K562 (cell line): ENCODE measurements at regions not wholly inside any gene's neighbourhood (a gene's known extent, or its start where the extent isn't known, plus 50 kb on each side); places are given as distances from the start of the nearest gene placed in this dataset.

ENCODE experiments used
- ATAC-seq: fragments of 200-7000 bp; cut with Tn5 transposase; 3 replicates; pipeline ENCODE4 v1.9.1; 2020; ENCODE audit warnings: moderate library complexity
- BruUV-seq: library from RNA; stranded (reverse); fragments of 400-500 nt; replicated peaks from 2 replicates; lab custom pipeline; 2021; lab: Mats Ljungman, UMichigan
- CTCF ChIA-PET: fragments of 300-600 bp; formaldehyde crosslinking; extraction: SDS; loops from one replicate; lab custom pipeline; 2021; ENCODE audit warnings: low intra/inter-chr PET ratio; lab: Yijun Ruan, JAX
- POLR2A ChIA-PET: fragments of 300-600, 350-650 bp; sonication (Branson Sonifier 250); formaldehyde crosslinking; extraction: SDS; loops from one replicate; lab custom pipeline; 2021; ENCODE audit warnings: antibody characterized with exemption, inconsistent platforms; lab: Yijun Ruan, JAX
- DNase-seq, 4 experiments: peaks; one replicate each; pipeline versions ENCODE4 v3.0.0 to v3.0.0-alpha.2; 2011 to 2018; ENCODE audit warnings: low spot score in 3 of 4, mixed read lengths in 3 of 4; ENCODE audit errors: extremely low read depth in 1 of 4
- FAIRE-seq: peaks from 2 replicates; lab custom pipeline; 2011; peaks lifted over from hg19 to GRCh38; lab: Jason Lieb, UNC
- H2AFZ ChIP-seq: 2 replicates; pipeline ENCODE4 v1.6.0; 2011; ENCODE audit warnings: low read depth, low read length, control low read depth, inconsistent platforms
- H3K27ac ChIP-seq: fragments of 200-600 bp; 3 replicates; pipeline ENCODE4 v1.8.0; 2011; ENCODE audit warnings: low read depth, mild to moderate bottlenecking, control low read depth, inconsistent platforms, low read length, moderate library complexity, mixed read lengths; ENCODE audit errors: extremely low read depth
- H3K27me3 ChIP-seq, 2 experiments: fragments of 300-600 bp in 1 of 2; 2 replicates in 1 of 2; 3 replicates in 1 of 2; pipeline versions ENCODE4 v1.6.0 to v1.8.0; 2011; ENCODE audit warnings: inconsistent platforms in 2 of 2, low read length in 2 of 2, mild to moderate bottlenecking in 1 of 2, mixed read lengths in 1 of 2, moderate library complexity in 1 of 2; ENCODE audit not compliant: control insufficient read depth in 2 of 2, insufficient read depth in 2 of 2
- H3K36me3 ChIP-seq: fragments of 300-600 bp; 3 replicates; pipeline ENCODE4 v1.8.0; 2011; ENCODE audit warnings: mild to moderate bottlenecking, low read length, inconsistent platforms; ENCODE audit not compliant: control insufficient read depth, insufficient read depth
- H3K4me1 ChIP-seq, 2 experiments: fragments of 200-600 bp in 1 of 2; replicated peaks in 1 of 2; 2 replicates in 1 of 2; 3 replicates in 1 of 2; pipeline versions ENCODE4 v1.5.1 to v1.8.0; 2011; ENCODE audit warnings: inconsistent platforms in 2 of 2, low read length in 2 of 2, mild to moderate bottlenecking in 1 of 2, mixed read lengths in 1 of 2, moderate library complexity in 1 of 2; ENCODE audit not compliant: control insufficient read depth in 2 of 2, insufficient read depth in 2 of 2
- H3K4me2 ChIP-seq: 2 replicates; pipeline ENCODE4 v1.6.1; 2011; ENCODE audit warnings: low read length, control low read depth, inconsistent platforms, mixed read lengths; ENCODE audit not compliant: insufficient read depth
- H3K4me3 ChIP-seq: fragments of 200-600 bp; sonication (generic), shearing (Covaris generic); 2 replicates; pipeline ENCODE4 v1.5.1; 2016; ENCODE audit warnings: control low read depth, inconsistent platforms
- H3K79me2 ChIP-seq: fragments of 200-600 bp; 3 replicates; pipeline ENCODE4 v1.8.0; 2011; ENCODE audit warnings: low read length, inconsistent platforms; ENCODE audit not compliant: control insufficient read depth, insufficient read depth
- H3K9ac ChIP-seq, 2 experiments: 2 replicates each; pipeline versions ENCODE4 v1.6.0 to v1.6.1; 2011; ENCODE audit warnings: low read depth in 2 of 2, low read length in 2 of 2, control low read depth in 1 of 2, inconsistent platforms in 1 of 2, mild to moderate bottlenecking in 1 of 2, mixed read lengths in 1 of 2; ENCODE audit not compliant: insufficient read depth in 1 of 2
- H3K9me1 ChIP-seq: one replicate; pipeline ENCODE4 v1.6.0; 2011; ENCODE audit warnings: inconsistent platforms, mild to moderate bottlenecking, low read length, moderate library complexity; ENCODE audit not compliant: control insufficient read depth, insufficient read depth
- H3K9me3 ChIP-seq: replicated peaks from 2 replicates; pipeline ENCODE4 v1.5.1; 2011; ENCODE audit warnings: low read depth, low read length, inconsistent platforms; ENCODE audit not compliant: control insufficient read depth, insufficient read depth
- H4K20me1 ChIP-seq: replicated peaks from 2 replicates; pipeline ENCODE4 v1.6.1; 2011; ENCODE audit warnings: low read length, inconsistent platforms, mixed read lengths; ENCODE audit not compliant: control insufficient read depth, insufficient read depth
- ATF3 ChIP-seq, 2 experiments: fragments of 450-650 bp in 1 of 2; sonication (generic) in 1 of 2; formaldehyde crosslinking in 1 of 2; IDR thresholded peaks in 1 of 2; conservative IDR thresholded peaks in 1 of 2; 2 replicates each; pipeline versions ENCODE4 v1.6.1 to v1.8.1; 2016 to 2023; ENCODE audit warnings: mild to moderate bottlenecking in 2 of 2, moderate library complexity in 2 of 2, inconsistent platforms in 1 of 2, missing genetic modification reagents in 1 of 2
- ATF4 ChIP-seq: fragments of 450-650 bp; formaldehyde crosslinking; IDR thresholded peaks from 2 replicates; pipeline ENCODE4 v1.4.0; 2022; ENCODE audit warnings: mild to moderate bottlenecking, moderate library complexity
- CEBPG ChIP-seq, 3 experiments: fragments of 200-800 bp in 1 of 3; sonication (Bioruptor generic) in 1 of 3; sonication (generic) in 1 of 3; formaldehyde crosslinking in 1 of 3; IDR thresholded peaks in 2 of 3; conservative IDR thresholded peaks in 1 of 3; 2 replicates each; pipeline versions ENCODE4 v1.6.1 to v1.8.0; 2016 to 2022; ENCODE audit warnings: missing compliant biosample characterization in 2 of 3, missing genetic modification characterization in 2 of 3, mild to moderate bottlenecking in 1 of 3, missing genetic modification reagents in 1 of 3
- ZBTB9 ChIP-seq: fragments of 450-650 bp; formaldehyde crosslinking; IDR thresholded peaks from 2 replicates; pipeline ENCODE4 v1.4.0; 2020; ENCODE audit warnings: mild to moderate bottlenecking, moderate library complexity
- in situ Hi-C: fragments of 300-500 bp; cut with MboI; formaldehyde crosslinking; loops from 4 replicates; pipeline ENCODE4 v1.15.0; 2018; ENCODE audit warnings: inconsistent platforms, mixed read lengths
- intact Hi-C: fragments of 100-400 bp; cut with micrococcal nuclease; formaldehyde crosslinking; loops from 2 replicates; pipeline ENCODE4 v1.14.2; 2022
- TF ChIP-seq, protein P1 (sequence below), 2 experiments: fragments of 450-650 bp in 1 of 2; sonication (generic) in 1 of 2; formaldehyde crosslinking; conservative IDR thresholded peaks; 2 replicates each; pipeline versions ENCODE4 v1.4.0 to v1.8.1; 2020 to 2022; ENCODE audit warnings: mild to moderate bottlenecking in 1 of 2, missing genetic modification reagents in 1 of 2
- TF ChIP-seq, protein P2 (sequence below): sonication (generic); formaldehyde crosslinking; IDR thresholded peaks from 2 replicates; pipeline ENCODE4 v1.8.0; 2022; ENCODE audit warnings: missing genetic modification reagents, mild to moderate bottlenecking, borderline replicate concordance

GRCh38 chr7:93739424-93739823 is 151.1 kb downstream of the TFPI2 start:
- intact Hi-C loops: no loop called here
- Histone ChIP-seq H3K4me3 (no peak overlapping the region), H2AFZ (no peak overlapping the region), H3K9me3 (no peaks in the 10 kb centered on the region), H3K36me3 (no peaks in the 10 kb centered on the region), H3K4me1 (no peaks in the 10 kb centered on the region), H3K27ac (no peak overlapping the region), H4K20me1 (no peaks in the 10 kb centered on the region), H3K4me2 (no peak overlapping the region), H3K27me3 (no peaks in the 10 kb centered on the region), H3K79me2 (no peaks in the 10 kb centered on the region), H3K9me1 (no peaks in the 10 kb centered on the region)
- ChIA-PET POLR2A (no interaction called here), CTCF (no interaction called here)
- FAIRE-seq (no peak), DNase-seq (no peak), ATAC-seq (no peak)
- no TSS peak for BruUV-seq
- in situ Hi-C loops: no loop called here
- TF ChIP-seq ZBTB9 (CRISPR knock-in tag) (no peak), ATF3 (IDR thresholded peaks at IDR 0.05) (peak; percentile 71), ATF3 (CRISPR knock-in tag; conservative IDR thresholded peaks at IDR 0.05) (no peak), ATF4 (CRISPR knock-in tag) (peak; percentile 55; the same call in 1 of the 2 replicates), CEBPG (CRISPR knock-in tag; IDR thresholded peaks at IDR 0.05) (no peak), CEBPG (tag; conservative IDR thresholded peaks at IDR 0.05 in 1 of 2, IDR thresholded peaks at IDR 0.05 in 1 of 2) (peak; percentile 77 to 87)
- TF ChIP-seq, protein P1, sequence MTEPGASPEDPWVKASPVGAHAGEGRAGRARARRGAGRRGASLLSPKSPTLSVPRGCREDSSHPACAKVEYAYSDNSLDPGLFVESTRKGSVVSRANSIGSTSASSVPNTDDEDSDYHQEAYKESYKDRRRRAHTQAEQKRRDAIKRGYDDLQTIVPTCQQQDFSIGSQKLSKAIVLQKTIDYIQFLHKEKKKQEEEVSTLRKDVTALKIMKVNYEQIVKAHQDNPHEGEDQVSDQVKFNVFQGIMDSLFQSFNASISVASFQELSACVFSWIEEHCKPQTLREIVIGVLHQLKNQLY (CRISPR knock-in tag; conservative IDR thresholded peaks at IDR 0.05): no peak
- TF ChIP-seq, protein P2, sequence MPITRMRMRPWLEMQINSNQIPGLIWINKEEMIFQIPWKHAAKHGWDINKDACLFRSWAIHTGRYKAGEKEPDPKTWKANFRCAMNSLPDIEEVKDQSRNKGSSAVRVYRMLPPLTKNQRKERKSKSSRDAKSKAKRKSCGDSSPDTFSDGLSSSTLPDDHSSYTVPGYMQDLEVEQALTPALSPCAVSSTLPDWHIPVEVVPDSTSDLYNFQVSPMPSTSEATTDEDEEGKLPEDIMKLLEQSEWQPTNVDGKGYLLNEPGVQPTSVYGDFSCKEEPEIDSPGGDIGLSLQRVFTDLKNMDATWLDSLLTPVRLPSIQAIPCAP (CRISPR knock-in tag): no peak
- TF ChIP-seq, all 486 proteins: peak for 3
- H3K9ac ChIP-seq: no peak overlapping the region
